Middle frontal gyrus (tissue), 1 donor: ENCODE measurements at regions not wholly inside any gene's neighbourhood (a gene's known extent, or its start where the extent isn't known, plus 50 kb on each side); places are given as distances from the start of the nearest gene placed in this dataset.

Experiments
- DNase-seq: peaks from one replicate; pipeline ENCODE4 v3.0.0-alpha.2; 2015; ENCODE audit warnings: low spot score; ENCODE audit errors: extremely low spot score

GRCh38 chr11:80196932-80197554 lies 756.2 kb upstream of the TENM4 start:
- no peak for DNase-seq

- no peak for DNase-seq
Observed at GRCh38 chr11:80196041-80196440, 755.2 kb upstream of the TENM4 start.

GRCh38 chr11:80194625-80195024 lies 753.8 kb upstream of the TENM4 start:
- no peak for DNase-seq

GRCh38 chr11:80194016-80194415 lies 753.2 kb upstream of the TENM4 start:
- no peak for DNase-seq

GRCh38 chr11:80188076-80188627 lies 747.3 kb upstream of the TENM4 start:
- DNase-seq = no peak

GRCh38 chr11:80186692-80187091 lies 745.9 kb upstream of the TENM4 start:
- no peak for DNase-seq

- DNase-seq = no peak
Observed at GRCh38 chr11:80182901-80183300, 742.1 kb upstream of the TENM4 start.

- DNase-seq = no peak
Observed at GRCh38 chr11:80173371-80174136, 732.7 kb upstream of the TENM4 start.

- no peak for DNase-seq
Observed at GRCh38 chr11:80168796-80169195, 728.0 kb upstream of the TENM4 start.

GRCh38 chr11:80167766-80168165 lies 726.9 kb upstream of the TENM4 start:
- DNase-seq = no peak

- no peak for DNase-seq
Observed at GRCh38 chr11:80165744-80166143, 724.9 kb upstream of the TENM4 start.

- no peak for DNase-seq
Observed at GRCh38 chr11:80163441-80163840, 722.6 kb upstream of the TENM4 start.

GRCh38 chr11:80163011-80163410 lies 722.2 kb upstream of the TENM4 start:
- no peak for DNase-seq

GRCh38 chr11:80162387-80162786 lies 721.6 kb upstream of the TENM4 start:
- no peak for DNase-seq

- DNase-seq = no peak
Observed at GRCh38 chr11:80157447-80157846, 716.6 kb upstream of the TENM4 start.

- no peak for DNase-seq
Observed at GRCh38 chr11:80156062-80156461, 715.2 kb upstream of the TENM4 start.

GRCh38 chr11:80155412-80156017 lies 714.7 kb upstream of the TENM4 start:
- DNase-seq = no peak

GRCh38 chr11:80146232-80146631 lies 705.4 kb upstream of the TENM4 start:
- no peak for DNase-seq

- DNase-seq = no peak
Observed at GRCh38 chr11:80144897-80145594, 704.2 kb upstream of the TENM4 start.

GRCh38 chr11:80136991-80137390 lies 696.2 kb upstream of the TENM4 start:
- no peak for DNase-seq

- DNase-seq = no peak
Observed at GRCh38 chr11:80129396-80129795, 688.6 kb upstream of the TENM4 start.

GRCh38 chr11:80122211-80122610 lies 681.4 kb upstream of the TENM4 start:
- no peak for DNase-seq
